AG04450 (cell line): ENCODE measurements at regions not wholly inside any gene's neighbourhood (a gene's known extent, or its start where the extent isn't known, plus 50 kb on each side); places are given as distances from the start of the nearest gene placed in this dataset.

ENCODE experiments used
- CTCF ChIA-PET: fragments of 300-600, 350-600 bp; formaldehyde crosslinking; extraction: SDS; loops from one replicate; lab custom pipeline; 2022; ENCODE audit warnings: antibody characterized with exemption, inconsistent platforms; lab: Charles Lee
- POLR2A ChIA-PET: fragments of 350-600 bp; formaldehyde crosslinking; extraction: SDS; loops from one replicate; lab custom pipeline; 2021; ENCODE audit warnings: antibody characterized with exemption, inconsistent platforms; lab: Yijun Ruan, JAX
- DNase-seq: peaks from one replicate; pipeline ENCODE4 v3.0.0-alpha.2; 2011; ENCODE audit warnings: low read depth, low spot score
- H3K27ac ChIP-seq: one replicate; pipeline ENCODE4 v1.5.1; 2012; ENCODE audit warnings: low read depth, low read length, control low read depth
- H3K27me3 ChIP-seq: one replicate; pipeline ENCODE4 v1.6.0; 2012; ENCODE audit warnings: low read length; ENCODE audit not compliant: control insufficient read depth, insufficient read depth
- H3K4me3 ChIP-seq: 2 replicates; pipeline ENCODE4 v1.5.1; 2011; ENCODE audit warnings: mild to moderate bottlenecking, low read depth, low read length, control low read depth
- H3K9me3 ChIP-seq: 2 replicates; pipeline ENCODE4 v1.5.1; 2012; ENCODE audit warnings: low read length; ENCODE audit not compliant: control insufficient read depth, insufficient read depth
- CTCF ChIP-seq: IDR thresholded peaks from 2 replicates; pipeline ENCODE4 v1.5.1; 2011; ENCODE audit warnings: low read depth, low read length, control low read depth, inconsistent platforms

GRCh38 chr5:97729938-97730337 lies 546.9 kb upstream of the RIOK2 start:
- H3K27ac ChIP-seq, result no peak overlapping the region
- no peaks in the 10 kb centered on the region for H3K9me3 ChIP-seq
- TF ChIP-seq CTCF, result no peak
- CTCF ChIA-PET, result interaction anchor here (0.6 kb wide), 1 partner anchor 1375 kb away, joined by 3 read pairs; no protein-coding TSS in a partner anchor
- no peaks in the 10 kb centered on the region for H3K27me3 ChIP-seq
- no peak overlapping the region for H3K4me3 ChIP-seq
- no peak for DNase-seq
- POLR2A ChIA-PET, result no interaction called here

GRCh38 chr5:97735209-97735608 lies 552.2 kb upstream of the RIOK2 start:
- H3K27ac ChIP-seq, result no peak overlapping the region
- CTCF ChIA-PET, result no interaction called here

GRCh38 chr5:97737608-97738007 lies 554.6 kb upstream of the RIOK2 start:
- POLR2A ChIA-PET, result no interaction called here
- Histone ChIP-seq H3K27ac (no peak overlapping the region), H3K9me3 (no peaks in the 10 kb centered on the region)

More at GRCh38 chr5:97735209-97735608, 552.2 kb upstream of the RIOK2 start:
- H3K9me3 ChIP-seq, result no peaks in the 10 kb centered on the region
- POLR2A ChIA-PET, result no interaction called here
- DNase-seq, result peak; percentile 55
- H3K4me3 ChIP-seq, result no peak overlapping the region
- no peak for TF ChIP-seq CTCF
- H3K27me3 ChIP-seq, result no peaks in the 10 kb centered on the region

GRCh38 chr5:97745817-97746216 lies 562.8 kb upstream of the RIOK2 start:
- H3K27ac ChIP-seq, result no peak overlapping the region
- POLR2A ChIA-PET, result no interaction called here
- no peak for DNase-seq
- CTCF ChIA-PET, result interaction anchor here (0.6 kb wide), 1 partner anchor 231 kb away, joined by 3 read pairs; no protein-coding TSS in a partner anchor
- no peak overlapping the region for H3K4me3 ChIP-seq
- H3K9me3 ChIP-seq, result no peaks in the 10 kb centered on the region
- no peak for TF ChIP-seq CTCF
- no peaks in the 10 kb centered on the region for H3K27me3 ChIP-seq

More at GRCh38 chr5:97737608-97738007, 554.6 kb upstream of the RIOK2 start:
- Histone ChIP-seq H3K27me3 (no peaks in the 10 kb centered on the region), H3K4me3 (no peak overlapping the region)
- TF ChIP-seq CTCF, result no peak
- no peak for DNase-seq
- CTCF ChIA-PET, result no interaction called here

GRCh38 chr5:97750576-97750975 lies 567.5 kb upstream of the RIOK2 start:
- no peak overlapping the region for H3K27ac ChIP-seq
- H3K4me3 ChIP-seq, result no peak overlapping the region
- DNase-seq, result no peak
- no peaks in the 10 kb centered on the region for H3K9me3 ChIP-seq
- POLR2A ChIA-PET, result no interaction called here
- no peaks in the 10 kb centered on the region for H3K27me3 ChIP-seq
- CTCF ChIA-PET, result no interaction called here
- TF ChIP-seq CTCF, result no peak
